ENCODE measurements at regions not wholly inside any gene's neighbourhood (a gene's known extent, or its start where the extent isn't known, plus 50 kb on each side); places are given as distances from the start of the nearest gene placed in this dataset.

GRCh38 chr16:54815177-54815576 lies 115.5 kb upstream of the IRX5 start:
- intact Hi-C loops (cut with DNase I): no loop called here
- Histone ChIP-seq H3K9me3 (no peaks in the 10 kb centered on the region), H3K4me3 (no peak overlapping the region), H3K27ac (no peak overlapping the region), H3K27me3 (no peaks in the 10 kb centered on the region), H3K36me3 (no peaks in the 10 kb centered on the region), H3K4me1 (ENCODE audit: insufficient read depth) (no peaks in the 10 kb centered on the region)
- no peak for DNase-seq
- TF ChIP-seq POLR2A (IDR thresholded peaks at IDR 0.05) (no peak), CTCF (IDR thresholded peaks at IDR 0.05) (no peak), EP300 (IDR thresholded peaks at IDR 0.05) (no peak)
- 57 to 83% (median 65%) methylated on average over 3 of the region's 3 CpGs for WGBS, 3 donors

GRCh38 chr16:54813778-54814177 lies 116.9 kb upstream of the IRX5 start:
- no peaks in the 10 kb centered on the region for H3K36me3 ChIP-seq
- DNase-seq: no peak
- TF ChIP-seq CTCF (IDR thresholded peaks at IDR 0.05) (no peak), EP300 (IDR thresholded peaks at IDR 0.05) (no peak), POLR2A (IDR thresholded peaks at IDR 0.05) (no peak)
- no peaks in the 10 kb centered on the region for H3K27me3 ChIP-seq
- no peak overlapping the region for H3K27ac ChIP-seq
- 83 to 90% (median 84%) methylated on average over 5 of the region's 5 CpGs for WGBS, 3 donors
- intact Hi-C loops (cut with DNase I): no loop called here
- H3K4me3 ChIP-seq: no peak overlapping the region
- no peaks in the 10 kb centered on the region for H3K9me3 ChIP-seq
- H3K4me1 ChIP-seq (ENCODE audit: insufficient read depth): no peaks in the 10 kb centered on the region

- intact Hi-C loops (cut with DNase I): no loop called here
- H3K4me1 ChIP-seq (ENCODE audit: insufficient read depth): no peaks in the 10 kb centered on the region
These were observed 118.4 kb upstream of the IRX5 start for GRCh38 chr16:54812229-54812628.

GRCh38 chr16:54808890-54809289 lies 121.8 kb upstream of the IRX5 start:
- Histone ChIP-seq H3K9me3 (no peaks in the 10 kb centered on the region), H3K4me1 (ENCODE audit: insufficient read depth) (no peaks in the 10 kb centered on the region), H3K27ac (no peak overlapping the region), H3K36me3 (no peaks in the 10 kb centered on the region), H3K27me3 (no peaks in the 10 kb centered on the region), H3K4me3 (no peak overlapping the region)
- intact Hi-C loops (cut with DNase I): no loop called here
- TF ChIP-seq POLR2A (IDR thresholded peaks at IDR 0.05) (no peak), EP300 (IDR thresholded peaks at IDR 0.05) (no peak), CTCF (IDR thresholded peaks at IDR 0.05) (no peak)
- no peak for DNase-seq

More at GRCh38 chr16:54812229-54812628, 118.4 kb upstream of the IRX5 start:
- WGBS, 3 donors: 17 to 20% (median 17%) methylated on average over 3 of the region's 3 CpGs
- no peak for TF ChIP-seq POLR2A (IDR thresholded peaks at IDR 0.05)
- TF ChIP-seq EP300 (IDR thresholded peaks at IDR 0.05): no peak
- TF ChIP-seq CTCF (IDR thresholded peaks at IDR 0.05): no peak
- H3K27ac ChIP-seq: no peak overlapping the region
- H3K9me3 ChIP-seq: no peaks in the 10 kb centered on the region
- H3K27me3 ChIP-seq: no peaks in the 10 kb centered on the region
- H3K36me3 ChIP-seq: no peaks in the 10 kb centered on the region
- DNase-seq: no peak
- no peak overlapping the region for H3K4me3 ChIP-seq

All from ovary (tissue), 7 donors.